WTC11 (cell line): ENCODE measurements at regions not wholly inside any gene's neighbourhood (a gene's known extent, or its start where the extent isn't known, plus 50 kb on each side); places are given as distances from the start of the nearest gene placed in this dataset.

Experiments used
- ATAC-seq: fragments of 200-7000 bp; cut with Tn5 transposase; 2 replicates; pipeline ENCODE4 v1.10.0; 2021; ENCODE audit warnings: mild to moderate bottlenecking, moderate library complexity
- CTCF ChIA-PET: fragments of 300-600 bp; sonication (Branson Sonifier 250); formaldehyde crosslinking; loops from one replicate; lab custom pipeline; 2021; ENCODE audit warnings: antibody characterized with exemption; lab: Charles Lee
- POLR2A ChIA-PET: fragments of 350-600 bp; sonication (Branson Sonifier 250); formaldehyde crosslinking; loops from one replicate; lab custom pipeline; 2021; ENCODE audit warnings: antibody characterized with exemption; lab: Charles Lee
- DNase-seq: peaks from one replicate; pipeline ENCODE4 v3.0.0; 2021; ENCODE audit warnings: low spot score
- H3K27ac Mint-ChIP-seq: 2 replicates; pipeline ENCODE4 v1.8.0; 2021; ENCODE audit warnings: mixed read lengths
- H3K27me3 Mint-ChIP-seq: 2 replicates; pipeline ENCODE4 v1.8.0; 2021; ENCODE audit warnings: low read depth, mild to moderate bottlenecking, moderate library complexity, mixed read lengths
- H3K36me3 Mint-ChIP-seq: 2 replicates; pipeline ENCODE4 v1.8.0; 2021; ENCODE audit warnings: mixed read lengths
- H3K4me1 Mint-ChIP-seq: 2 replicates; pipeline ENCODE4 v1.8.0; 2022; ENCODE audit warnings: mixed read lengths
- H3K4me3 Mint-ChIP-seq: 2 replicates; pipeline ENCODE4 v1.8.0; 2021; ENCODE audit warnings: mild to moderate bottlenecking, moderate library complexity, mixed read lengths
- H3K9me3 Mint-ChIP-seq: 2 replicates; pipeline ENCODE4 v1.8.0; 2021; ENCODE audit warnings: mixed read lengths
- ATF1 ChIP-seq: sonication (generic); formaldehyde crosslinking; IDR thresholded peaks from 2 replicates; pipeline ENCODE4 v1.8.1; 2023; ENCODE audit warnings: mild to moderate bottlenecking, moderate library complexity, missing genetic modification reagents
- FOXJ3 ChIP-seq: sonication (generic); formaldehyde crosslinking; IDR thresholded peaks from 2 replicates; pipeline ENCODE4 v1.9.0; 2021; ENCODE audit warnings: missing genetic modification reagents, mild to moderate bottlenecking, borderline replicate concordance
- GTF2I ChIP-seq: fragments of 250-450 bp; sonication (Bioruptor Pico); conservative IDR thresholded peaks from 2 replicates; pipeline ENCODE4 v1.4.0; 2021; ENCODE audit warnings: mild to moderate bottlenecking
- IRF2 ChIP-seq: sonication (generic); formaldehyde crosslinking; IDR thresholded peaks from 2 replicates; pipeline ENCODE4 v1.8.0; 2022; ENCODE audit warnings: low read depth, missing genetic modification reagents, borderline replicate concordance
- NFATC4 ChIP-seq: fragments of 250-450 bp; sonication (Bioruptor Pico); IDR thresholded peaks from 2 replicates; pipeline ENCODE4 v1.9.0; 2021; ENCODE audit warnings: mild to moderate bottlenecking
- NFE2L1 ChIP-seq: sonication (generic); formaldehyde crosslinking; IDR thresholded peaks from 2 replicates; pipeline ENCODE4 v1.8.1; 2023; ENCODE audit warnings: missing genetic modification reagents
- OVOL2 ChIP-seq: fragments of 250-450 bp; sonication (Bioruptor Pico); IDR thresholded peaks from 2 replicates; pipeline ENCODE4 v1.9.0; 2021; ENCODE audit warnings: mild to moderate bottlenecking, borderline replicate concordance
- SMAD3 ChIP-seq: sonication (generic); formaldehyde crosslinking; IDR thresholded peaks from 2 replicates; pipeline ENCODE4 v1.8.0; 2022; ENCODE audit warnings: missing genetic modification reagents, mild to moderate bottlenecking, borderline replicate concordance
- SMAD4 ChIP-seq: sonication (generic); formaldehyde crosslinking; IDR thresholded peaks from 2 replicates; pipeline ENCODE4 v1.8.0; 2022; ENCODE audit warnings: mild to moderate bottlenecking, missing genetic modification reagents
- TP53 ChIP-seq: sonication (generic); formaldehyde crosslinking; IDR thresholded peaks from 2 replicates; pipeline ENCODE4 v1.8.1; 2023; ENCODE audit warnings: mild to moderate bottlenecking, missing genetic modification reagents
- ZNF232 ChIP-seq: sonication (generic); formaldehyde crosslinking; IDR thresholded peaks from 2 replicates; pipeline ENCODE4 v1.8.0; 2022; ENCODE audit warnings: mild to moderate bottlenecking, missing genetic modification reagents
- ZNF416 ChIP-seq: fragments of 250-450 bp; sonication (Bioruptor Pico); IDR thresholded peaks from 2 replicates; pipeline ENCODE4 v1.9.0; 2021; ENCODE audit warnings: mild to moderate bottlenecking, inconsistent platforms
- TF ChIP-seq, protein P1 (sequence below): sonication (generic); formaldehyde crosslinking; IDR thresholded peaks from 2 replicates; pipeline ENCODE4 v1.8.0; 2022; ENCODE audit warnings: mild to moderate bottlenecking, missing genetic modification reagents
- TF ChIP-seq, protein P2 (sequence below): sonication (generic); formaldehyde crosslinking; IDR thresholded peaks from 2 replicates; pipeline ENCODE4 v1.8.0; 2022; ENCODE audit warnings: mild to moderate bottlenecking, missing genetic modification reagents
- TF ChIP-seq, protein P3 (sequence below): fragments of 250-450 bp; sonication (Bioruptor Pico); IDR thresholded peaks from 2 replicates; pipeline ENCODE4 v1.9.0; 2021; ENCODE audit warnings: mild to moderate bottlenecking, borderline replicate concordance
- TF ChIP-seq, protein P4 (sequence below): fragments of 250-450 bp; sonication (Bioruptor Pico); IDR thresholded peaks from 2 replicates; pipeline ENCODE4 v1.9.0; 2021; ENCODE audit warnings: mild to moderate bottlenecking
- TF ChIP-seq, protein P5 (sequence below): sonication (generic); formaldehyde crosslinking; IDR thresholded peaks from 2 replicates; pipeline ENCODE4 v1.8.0; 2022; ENCODE audit warnings: mild to moderate bottlenecking, missing genetic modification reagents
- TF ChIP-seq, protein P6 (sequence below): sonication (generic); formaldehyde crosslinking; IDR thresholded peaks from 2 replicates; pipeline ENCODE4 v1.8.1; 2023; ENCODE audit warnings: mild to moderate bottlenecking, missing genetic modification reagents, moderate library complexity

DNA sequence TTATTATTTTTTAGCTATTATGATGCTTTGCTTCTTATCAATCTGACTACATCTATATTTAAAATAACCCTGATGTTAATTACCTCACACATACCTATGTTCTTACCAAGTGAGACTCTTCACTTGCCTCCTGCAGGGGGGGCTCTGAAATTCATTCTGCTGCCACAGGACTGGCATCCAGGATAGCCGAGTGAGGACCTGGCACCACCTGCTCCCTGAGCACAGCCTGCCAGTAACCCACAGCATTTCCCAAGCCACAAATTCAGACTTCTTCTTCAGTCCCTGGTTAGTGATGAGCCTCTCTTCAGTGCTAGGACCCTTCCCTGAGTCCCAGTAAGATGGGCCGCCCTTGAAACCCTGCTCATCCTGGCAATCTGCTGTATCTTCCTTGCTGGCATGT lies 296.5 kb upstream of the PLXNA2 start:
- no peak overlapping the region for H3K4me3 Mint-ChIP-seq
- no peaks in the 10 kb centered on the region for H3K36me3 Mint-ChIP-seq
- ATAC-seq (peak; percentile 48; the same call in 1 of the 2 replicates), DNase-seq (no peak)
- no peaks in the 10 kb centered on the region for H3K27me3 Mint-ChIP-seq
- no peak overlapping the region for H3K27ac Mint-ChIP-seq
- ChIA-PET POLR2A (no interaction called here), CTCF (interaction anchor here (1.0 kb wide), 1 partner anchor 9 kb away, joined by 3 read pairs; no protein-coding TSS in a partner anchor)
- no peaks in the 10 kb centered on the region for H3K9me3 Mint-ChIP-seq
- H3K4me1 Mint-ChIP-seq = peaks cover 19% of the 10 kb centered on the region
- TF ChIP-seq, protein P1, sequence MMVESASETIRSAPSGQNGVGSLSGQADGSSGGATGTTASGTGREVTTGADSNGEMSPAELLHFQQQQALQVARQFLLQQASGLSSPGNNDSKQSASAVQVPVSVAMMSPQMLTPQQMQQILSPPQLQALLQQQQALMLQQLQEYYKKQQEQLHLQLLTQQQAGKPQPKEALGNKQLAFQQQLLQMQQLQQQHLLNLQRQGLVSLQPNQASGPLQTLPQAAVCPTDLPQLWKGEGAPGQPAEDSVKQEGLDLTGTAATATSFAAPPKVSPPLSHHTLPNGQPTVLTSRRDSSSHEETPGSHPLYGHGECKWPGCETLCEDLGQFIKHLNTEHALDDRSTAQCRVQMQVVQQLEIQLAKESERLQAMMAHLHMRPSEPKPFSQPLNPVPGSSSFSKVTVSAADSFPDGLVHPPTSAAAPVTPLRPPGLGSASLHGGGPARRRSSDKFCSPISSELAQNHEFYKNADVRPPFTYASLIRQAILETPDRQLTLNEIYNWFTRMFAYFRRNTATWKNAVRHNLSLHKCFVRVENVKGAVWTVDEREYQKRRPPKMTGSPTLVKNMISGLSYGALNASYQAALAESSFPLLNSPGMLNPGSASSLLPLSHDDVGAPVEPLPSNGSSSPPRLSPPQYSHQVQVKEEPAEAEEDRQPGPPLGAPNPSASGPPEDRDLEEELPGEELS = no peak
- TF ChIP-seq NFE2L1 (CRISPR knock-in tag) = no peak
- TF ChIP-seq, protein P2, sequence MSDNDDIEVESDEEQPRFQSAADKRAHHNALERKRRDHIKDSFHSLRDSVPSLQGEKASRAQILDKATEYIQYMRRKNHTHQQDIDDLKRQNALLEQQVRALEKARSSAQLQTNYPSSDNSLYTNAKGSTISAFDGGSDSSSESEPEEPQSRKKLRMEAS (CRISPR knock-in tag) = no peak
- TF ChIP-seq, protein P3, sequence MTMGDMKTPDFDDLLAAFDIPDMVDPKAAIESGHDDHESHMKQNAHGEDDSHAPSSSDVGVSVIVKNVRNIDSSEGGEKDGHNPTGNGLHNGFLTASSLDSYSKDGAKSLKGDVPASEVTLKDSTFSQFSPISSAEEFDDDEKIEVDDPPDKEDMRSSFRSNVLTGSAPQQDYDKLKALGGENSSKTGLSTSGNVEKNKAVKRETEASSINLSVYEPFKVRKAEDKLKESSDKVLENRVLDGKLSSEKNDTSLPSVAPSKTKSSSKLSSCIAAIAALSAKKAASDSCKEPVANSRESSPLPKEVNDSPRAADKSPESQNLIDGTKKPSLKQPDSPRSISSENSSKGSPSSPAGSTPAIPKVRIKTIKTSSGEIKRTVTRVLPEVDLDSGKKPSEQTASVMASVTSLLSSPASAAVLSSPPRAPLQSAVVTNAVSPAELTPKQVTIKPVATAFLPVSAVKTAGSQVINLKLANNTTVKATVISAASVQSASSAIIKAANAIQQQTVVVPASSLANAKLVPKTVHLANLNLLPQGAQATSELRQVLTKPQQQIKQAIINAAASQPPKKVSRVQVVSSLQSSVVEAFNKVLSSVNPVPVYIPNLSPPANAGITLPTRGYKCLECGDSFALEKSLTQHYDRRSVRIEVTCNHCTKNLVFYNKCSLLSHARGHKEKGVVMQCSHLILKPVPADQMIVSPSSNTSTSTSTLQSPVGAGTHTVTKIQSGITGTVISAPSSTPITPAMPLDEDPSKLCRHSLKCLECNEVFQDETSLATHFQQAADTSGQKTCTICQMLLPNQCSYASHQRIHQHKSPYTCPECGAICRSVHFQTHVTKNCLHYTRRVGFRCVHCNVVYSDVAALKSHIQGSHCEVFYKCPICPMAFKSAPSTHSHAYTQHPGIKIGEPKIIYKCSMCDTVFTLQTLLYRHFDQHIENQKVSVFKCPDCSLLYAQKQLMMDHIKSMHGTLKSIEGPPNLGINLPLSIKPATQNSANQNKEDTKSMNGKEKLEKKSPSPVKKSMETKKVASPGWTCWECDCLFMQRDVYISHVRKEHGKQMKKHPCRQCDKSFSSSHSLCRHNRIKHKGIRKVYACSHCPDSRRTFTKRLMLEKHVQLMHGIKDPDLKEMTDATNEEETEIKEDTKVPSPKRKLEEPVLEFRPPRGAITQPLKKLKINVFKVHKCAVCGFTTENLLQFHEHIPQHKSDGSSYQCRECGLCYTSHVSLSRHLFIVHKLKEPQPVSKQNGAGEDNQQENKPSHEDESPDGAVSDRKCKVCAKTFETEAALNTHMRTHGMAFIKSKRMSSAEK = no peak
- TF ChIP-seq, protein P4, sequence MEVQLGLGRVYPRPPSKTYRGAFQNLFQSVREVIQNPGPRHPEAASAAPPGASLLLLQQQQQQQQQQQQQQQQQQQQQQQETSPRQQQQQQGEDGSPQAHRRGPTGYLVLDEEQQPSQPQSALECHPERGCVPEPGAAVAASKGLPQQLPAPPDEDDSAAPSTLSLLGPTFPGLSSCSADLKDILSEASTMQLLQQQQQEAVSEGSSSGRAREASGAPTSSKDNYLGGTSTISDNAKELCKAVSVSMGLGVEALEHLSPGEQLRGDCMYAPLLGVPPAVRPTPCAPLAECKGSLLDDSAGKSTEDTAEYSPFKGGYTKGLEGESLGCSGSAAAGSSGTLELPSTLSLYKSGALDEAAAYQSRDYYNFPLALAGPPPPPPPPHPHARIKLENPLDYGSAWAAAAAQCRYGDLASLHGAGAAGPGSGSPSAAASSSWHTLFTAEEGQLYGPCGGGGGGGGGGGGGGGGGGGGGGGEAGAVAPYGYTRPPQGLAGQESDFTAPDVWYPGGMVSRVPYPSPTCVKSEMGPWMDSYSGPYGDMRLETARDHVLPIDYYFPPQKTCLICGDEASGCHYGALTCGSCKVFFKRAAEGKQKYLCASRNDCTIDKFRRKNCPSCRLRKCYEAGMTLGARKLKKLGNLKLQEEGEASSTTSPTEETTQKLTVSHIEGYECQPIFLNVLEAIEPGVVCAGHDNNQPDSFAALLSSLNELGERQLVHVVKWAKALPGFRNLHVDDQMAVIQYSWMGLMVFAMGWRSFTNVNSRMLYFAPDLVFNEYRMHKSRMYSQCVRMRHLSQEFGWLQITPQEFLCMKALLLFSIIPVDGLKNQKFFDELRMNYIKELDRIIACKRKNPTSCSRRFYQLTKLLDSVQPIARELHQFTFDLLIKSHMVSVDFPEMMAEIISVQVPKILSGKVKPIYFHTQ (CRISPR knock-in tag) = no peak
- no peak for TF ChIP-seq ZNF416
- no peak for TF ChIP-seq SMAD3 (CRISPR knock-in tag)
- TF ChIP-seq ZNF232 (CRISPR knock-in tag) = no peak
- TF ChIP-seq SMAD4 (CRISPR knock-in tag) = no peak
- TF ChIP-seq GTF2I (CRISPR knock-in tag) = no peak
- no peak for TF ChIP-seq OVOL2 (CRISPR knock-in tag)
- no peak for TF ChIP-seq ATF1
- TF ChIP-seq TP53 = no peak
- no peak for TF ChIP-seq NFATC4 (CRISPR knock-in tag)
- no peak for TF ChIP-seq IRF2 (CRISPR knock-in tag)
- TF ChIP-seq, protein P5, sequence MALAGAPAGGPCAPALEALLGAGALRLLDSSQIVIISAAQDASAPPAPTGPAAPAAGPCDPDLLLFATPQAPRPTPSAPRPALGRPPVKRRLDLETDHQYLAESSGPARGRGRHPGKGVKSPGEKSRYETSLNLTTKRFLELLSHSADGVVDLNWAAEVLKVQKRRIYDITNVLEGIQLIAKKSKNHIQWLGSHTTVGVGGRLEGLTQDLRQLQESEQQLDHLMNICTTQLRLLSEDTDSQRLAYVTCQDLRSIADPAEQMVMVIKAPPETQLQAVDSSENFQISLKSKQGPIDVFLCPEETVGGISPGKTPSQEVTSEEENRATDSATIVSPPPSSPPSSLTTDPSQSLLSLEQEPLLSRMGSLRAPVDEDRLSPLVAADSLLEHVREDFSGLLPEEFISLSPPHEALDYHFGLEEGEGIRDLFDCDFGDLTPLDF (CRISPR knock-in tag) = no peak
- TF ChIP-seq, protein P6, sequence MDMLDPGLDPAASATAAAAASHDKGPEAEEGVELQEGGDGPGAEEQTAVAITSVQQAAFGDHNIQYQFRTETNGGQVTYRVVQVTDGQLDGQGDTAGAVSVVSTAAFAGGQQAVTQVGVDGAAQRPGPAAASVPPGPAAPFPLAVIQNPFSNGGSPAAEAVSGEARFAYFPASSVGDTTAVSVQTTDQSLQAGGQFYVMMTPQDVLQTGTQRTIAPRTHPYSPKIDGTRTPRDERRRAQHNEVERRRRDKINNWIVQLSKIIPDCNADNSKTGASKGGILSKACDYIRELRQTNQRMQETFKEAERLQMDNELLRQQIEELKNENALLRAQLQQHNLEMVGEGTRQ (CRISPR knock-in tag) = no peak
- no peak for TF ChIP-seq FOXJ3 (CRISPR knock-in tag)
